NCI-H2029 treated with DMSO at 0.1 percent for 48 hours (cell line): ENCODE measurements at regions not wholly inside any gene's neighbourhood (a gene's known extent, or its start where the extent isn't known, plus 50 kb on each side); places are given as distances from the start of the nearest gene placed in this dataset.
"Not testable (repeated sequence)": the region's sequence is repeated elsewhere in the genome, so short reads cannot be mapped to it uniquely, and the experiment has no call there.

Source experiments
- DNase-seq: peaks from one replicate; lab custom pipeline; 2025; lab: John Stamatoyannopoulos, UW

DNA sequence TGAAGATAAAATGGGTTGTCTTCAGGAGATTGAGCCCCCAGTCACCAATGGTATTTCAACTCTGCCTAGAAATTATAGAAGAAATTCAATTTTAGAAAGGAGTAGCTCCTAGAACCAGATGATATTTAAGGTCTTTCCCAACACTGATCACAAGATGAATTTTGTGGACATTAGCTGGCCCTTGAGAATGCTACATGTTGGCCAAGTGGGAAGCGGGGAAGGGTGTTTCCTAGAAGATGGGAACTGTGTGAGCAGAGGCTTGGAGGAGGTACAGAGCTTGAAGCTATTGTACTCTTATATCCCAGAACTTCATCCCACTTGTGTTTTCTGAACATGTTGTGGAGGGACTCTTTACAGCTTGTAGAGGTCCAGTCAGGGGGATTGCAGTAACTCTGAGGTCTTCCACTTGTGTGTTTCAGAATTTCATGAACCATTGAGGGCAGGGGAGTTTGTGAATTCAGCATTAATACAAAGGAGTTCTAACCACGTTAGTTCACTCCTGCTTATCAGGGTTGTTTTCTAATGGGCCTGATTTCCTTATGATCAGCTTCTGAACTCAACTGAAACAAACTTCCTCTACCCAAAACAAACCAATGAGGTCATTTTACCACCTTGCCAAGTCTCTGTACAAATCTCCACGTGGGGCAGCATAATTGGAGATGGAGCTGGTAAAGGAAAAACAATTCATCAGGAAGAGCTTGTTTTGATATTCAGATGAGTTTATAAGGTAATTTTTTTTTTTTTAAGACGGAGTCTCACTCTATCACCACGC, 152.6 kb upstream of the TPM1 start:
- DNase-seq, result no peak

DNA sequence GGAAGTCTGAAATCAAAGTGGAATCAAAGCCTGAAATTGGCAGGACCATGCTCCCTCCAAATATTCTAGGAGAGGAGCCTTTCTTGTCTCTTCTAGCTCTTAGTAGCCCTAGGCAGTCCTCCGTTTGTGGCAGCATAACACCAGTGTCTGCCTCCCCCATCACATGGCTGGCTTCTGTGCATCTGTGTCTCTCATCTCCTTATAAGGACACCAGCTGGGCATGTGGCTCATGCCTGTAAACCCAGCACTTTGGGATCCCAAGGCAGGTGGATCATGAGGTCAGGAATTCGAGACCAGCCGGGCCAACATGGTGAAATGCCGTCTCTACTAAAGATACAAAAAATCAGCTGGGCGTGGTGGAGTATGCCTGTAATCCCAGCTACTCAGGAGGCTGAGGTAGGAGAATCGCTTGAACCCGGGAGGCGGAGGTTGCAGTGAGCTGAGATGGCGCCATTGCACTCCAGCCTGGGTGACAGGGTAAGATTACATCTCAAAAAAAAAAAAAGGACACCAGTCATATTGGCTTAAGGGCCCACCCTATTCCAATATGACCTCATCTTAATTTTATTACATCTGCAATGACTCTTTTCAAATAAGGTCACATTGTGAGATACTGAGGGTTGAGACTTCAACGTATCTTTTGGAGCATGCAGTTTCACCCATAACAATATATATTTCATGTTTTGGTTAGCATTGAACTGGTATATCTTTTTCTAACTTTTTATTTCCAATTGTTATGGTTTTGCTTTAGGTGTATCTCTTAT, 148.0 kb upstream of the TPM1 start:
- no peak for DNase-seq

DNA sequence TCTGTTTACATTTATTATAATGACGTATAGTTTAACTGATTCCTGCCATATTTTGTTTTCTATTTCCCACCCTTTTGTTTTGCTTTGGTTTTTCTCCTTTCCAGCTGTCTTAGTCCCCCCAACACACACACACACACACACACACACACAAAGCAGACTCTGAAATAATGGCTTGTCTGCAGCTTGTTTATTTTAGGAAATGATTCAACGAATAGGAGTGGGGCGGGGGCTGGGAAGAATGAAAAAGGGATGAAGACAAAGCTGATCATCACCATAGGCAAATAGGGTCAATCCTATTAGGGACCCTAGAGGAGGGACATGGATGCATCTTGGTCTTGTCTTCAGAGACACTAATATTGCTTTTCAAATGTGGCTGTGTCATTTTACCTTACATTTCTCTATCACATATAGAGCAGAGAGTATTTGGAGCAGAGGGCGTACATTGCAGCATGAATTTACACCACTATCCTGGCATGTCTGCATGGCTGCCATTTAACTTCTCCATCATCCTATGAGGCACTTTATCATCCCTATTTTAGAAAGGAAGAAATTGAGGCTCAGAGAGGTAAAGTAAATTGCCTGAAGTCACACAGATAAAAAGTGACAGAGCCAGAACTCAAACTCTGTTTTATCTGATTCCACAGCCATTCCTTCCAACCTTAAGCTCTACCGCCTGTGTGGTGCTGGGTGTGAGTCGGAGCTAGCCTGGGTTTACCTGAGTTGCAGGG, 147.2 kb upstream of the TPM1 start:
- DNase-seq, result no peak

DNA sequence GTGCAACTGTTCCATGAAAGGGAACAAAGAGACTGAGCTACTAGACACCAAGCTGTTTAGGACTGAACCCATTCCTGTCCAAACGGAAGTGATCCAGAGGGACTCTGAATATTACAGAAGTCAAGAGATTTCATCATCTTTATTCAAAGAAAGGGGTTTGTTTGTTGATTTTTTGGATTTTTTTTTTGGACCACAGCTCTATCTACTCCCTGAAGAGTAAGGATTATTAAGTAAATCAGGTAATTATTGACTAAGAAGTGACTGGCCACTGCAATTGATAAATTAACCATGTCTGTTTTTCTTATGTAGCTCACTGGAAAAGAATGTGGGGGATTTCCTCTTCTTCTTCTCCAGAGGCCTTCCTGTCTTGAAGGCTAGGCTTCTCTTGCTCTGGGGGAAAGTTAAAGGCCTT, 146.6 kb upstream of the TPM1 start:
- no peak for DNase-seq

DNA sequence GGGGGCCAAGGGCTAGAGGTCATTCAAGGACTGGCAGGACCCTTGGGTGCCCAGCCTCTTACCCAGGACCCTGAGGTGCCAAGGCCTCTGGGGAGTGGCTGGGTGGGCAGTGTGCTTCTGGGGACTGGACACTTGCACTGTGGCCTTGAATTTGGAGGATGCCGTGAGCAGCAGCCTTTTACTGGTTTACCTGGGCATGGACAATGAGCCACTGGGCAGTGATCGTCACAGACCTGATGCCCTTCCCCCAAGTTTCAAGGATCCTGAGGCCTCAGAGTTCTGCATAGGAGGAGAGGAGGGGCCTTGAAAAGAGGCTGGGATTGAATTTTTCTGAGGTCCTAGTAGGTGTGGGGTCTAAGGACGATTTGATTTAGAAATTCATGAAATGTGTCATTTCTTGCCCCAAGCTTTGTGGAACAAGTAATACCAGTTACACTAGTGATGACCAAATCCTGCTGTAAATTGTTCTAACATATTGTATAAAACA, 146.1 kb upstream of the TPM1 start:
- no peak for DNase-seq

DNA sequence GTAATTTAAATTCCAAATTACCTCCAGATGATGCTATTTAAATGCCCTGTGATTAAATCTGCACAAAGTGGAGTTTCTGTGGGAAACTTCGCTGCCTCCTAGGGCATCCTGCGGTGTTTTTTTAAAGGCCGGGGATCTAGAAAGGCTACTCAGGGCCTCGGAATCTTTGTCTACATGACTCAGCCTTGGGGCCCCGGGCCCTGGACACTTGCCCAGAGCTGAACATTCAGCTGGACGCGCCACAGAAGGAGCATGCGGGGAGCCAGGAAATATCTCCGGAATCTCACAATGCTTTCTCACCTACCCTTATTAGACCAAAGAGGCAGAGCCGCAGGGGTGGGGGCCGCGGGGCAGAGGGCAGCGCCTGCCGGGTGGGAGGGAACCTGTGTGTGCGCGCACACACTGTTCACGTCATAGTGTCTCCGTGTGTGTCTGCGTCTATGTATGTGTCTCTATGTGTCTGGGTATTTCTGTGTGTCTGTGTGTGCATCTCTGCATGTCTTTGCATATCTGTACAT, 145.5 kb upstream of the TPM1 start:
- no peak for DNase-seq

DNA sequence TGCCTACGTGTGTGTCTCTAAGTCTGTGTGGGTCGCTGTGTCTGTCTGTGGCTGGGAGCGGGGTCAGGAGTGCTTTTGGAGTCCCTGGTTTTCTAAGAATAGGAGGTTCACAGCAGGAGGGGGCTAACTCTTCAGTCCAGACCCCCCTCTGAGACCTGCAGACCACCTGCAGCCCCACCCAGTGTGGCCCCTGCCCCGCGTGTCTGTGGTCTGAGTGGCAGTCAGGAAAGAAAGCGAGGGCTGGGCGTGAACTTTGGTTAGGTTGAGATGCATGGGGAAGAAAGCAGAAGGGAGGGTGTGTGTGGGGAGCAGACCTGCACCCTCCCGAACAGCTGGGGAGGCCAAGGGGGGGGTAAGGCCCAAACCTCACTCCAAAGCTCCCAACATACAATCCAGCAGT, 144.9 kb upstream of the TPM1 start:
- no peak for DNase-seq

DNA sequence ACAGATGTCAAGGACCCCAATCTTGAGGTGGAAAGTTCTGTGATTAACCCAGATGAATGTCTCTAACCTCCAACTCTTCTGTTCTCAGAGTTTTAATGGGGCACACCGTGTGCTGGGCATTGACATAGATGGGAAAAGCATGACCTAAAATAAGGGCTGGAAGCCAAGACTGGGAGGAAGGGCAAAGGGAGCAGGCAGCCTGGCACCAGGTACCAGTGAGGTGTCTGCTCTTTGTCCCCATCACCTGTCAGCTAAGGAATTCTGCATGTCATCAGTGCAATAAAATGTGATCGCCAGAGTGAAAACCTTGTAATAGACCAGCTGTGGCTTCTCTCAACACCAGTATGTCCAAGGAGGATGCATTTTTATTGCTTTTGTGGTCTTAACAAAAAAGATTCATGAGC, 143.5 kb upstream of the TPM1 start:
- DNase-seq, result no peak

DNA sequence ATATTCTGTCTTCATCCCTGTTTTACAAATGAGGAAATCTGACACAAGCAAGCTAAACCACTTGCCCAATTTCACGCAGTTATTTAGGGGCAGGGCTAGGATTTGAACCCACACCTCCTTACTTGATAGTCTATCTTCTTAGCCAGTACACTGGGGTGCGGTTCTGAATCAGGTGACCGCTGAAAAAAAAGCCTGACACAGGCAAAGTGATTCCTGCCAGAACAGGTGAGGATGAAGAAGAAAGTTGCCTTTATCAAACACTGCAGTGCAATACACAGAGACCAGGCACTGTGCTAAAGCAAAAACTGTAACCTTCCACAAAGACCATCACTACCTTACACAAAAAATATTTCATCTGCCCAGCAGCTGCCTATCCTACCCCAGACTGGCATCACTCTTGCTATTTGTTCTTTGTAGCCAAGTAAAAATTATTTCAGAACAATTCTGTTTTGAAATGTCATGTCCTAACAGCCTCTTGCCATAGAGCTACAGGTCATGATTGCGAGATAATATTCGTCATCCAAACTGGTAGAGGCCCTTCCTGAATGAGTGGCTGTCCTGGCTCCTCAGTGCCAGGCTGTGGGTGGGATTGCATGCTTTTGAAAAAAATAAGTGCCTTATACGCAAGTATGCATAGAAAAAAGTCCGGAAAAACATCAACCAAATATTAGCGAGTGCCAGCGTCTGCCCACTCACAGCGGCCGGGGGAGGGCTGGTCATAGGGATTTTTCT, 142.3 kb upstream of the TPM1 start:
- no peak for DNase-seq

DNA sequence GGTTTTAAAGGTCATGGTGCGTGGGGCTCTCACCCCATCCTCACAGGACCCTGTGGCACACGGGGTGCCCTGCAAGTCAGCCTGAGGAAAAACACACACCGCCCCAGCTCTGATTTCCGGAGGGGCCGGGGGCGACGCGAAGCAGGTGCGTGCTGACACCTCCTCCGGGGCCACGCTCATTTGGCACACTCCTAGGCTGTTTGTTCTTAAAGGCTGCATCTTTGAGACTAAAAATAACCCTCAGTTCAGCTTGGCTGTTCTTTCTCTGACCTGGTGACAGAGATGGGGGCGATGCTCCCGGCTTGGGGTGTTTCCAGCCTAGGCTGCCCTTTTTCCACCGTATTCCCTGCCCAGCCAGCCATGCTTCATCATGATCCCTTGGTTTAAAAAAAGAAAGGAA, 141.5 kb upstream of the TPM1 start:
- DNase-seq, result no peak

DNA sequence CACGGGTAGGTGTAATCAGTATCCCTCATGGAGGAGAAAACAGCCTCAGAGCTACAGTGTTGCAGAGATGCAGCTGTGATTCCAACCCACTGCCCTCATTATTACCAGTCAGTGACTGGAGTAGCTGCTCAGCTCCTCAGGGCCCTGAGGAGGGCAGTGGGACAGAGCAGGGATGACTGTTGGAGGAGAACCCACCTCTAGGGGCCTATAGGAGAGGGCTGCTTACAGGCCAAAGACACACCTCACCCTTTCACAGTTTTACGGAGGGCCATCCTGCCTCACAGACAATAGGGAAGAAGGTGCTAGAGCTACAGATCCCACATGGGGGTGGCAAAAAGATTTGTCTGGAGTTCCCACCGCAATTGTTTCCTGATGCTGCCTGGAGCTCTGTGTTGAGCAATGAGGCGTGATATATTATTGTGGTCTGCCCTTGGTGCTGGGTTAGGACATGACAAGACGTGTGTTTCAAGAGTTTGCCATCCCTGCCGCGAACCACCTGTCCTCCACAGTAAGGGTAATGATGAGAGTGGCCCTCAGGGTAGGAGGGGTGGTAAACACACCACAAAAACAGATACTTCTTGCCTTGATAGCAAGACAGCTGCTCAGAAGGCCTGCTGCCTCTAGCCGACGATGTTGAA, 140.5 kb upstream of the TPM1 start:
- no peak for DNase-seq

DNA sequence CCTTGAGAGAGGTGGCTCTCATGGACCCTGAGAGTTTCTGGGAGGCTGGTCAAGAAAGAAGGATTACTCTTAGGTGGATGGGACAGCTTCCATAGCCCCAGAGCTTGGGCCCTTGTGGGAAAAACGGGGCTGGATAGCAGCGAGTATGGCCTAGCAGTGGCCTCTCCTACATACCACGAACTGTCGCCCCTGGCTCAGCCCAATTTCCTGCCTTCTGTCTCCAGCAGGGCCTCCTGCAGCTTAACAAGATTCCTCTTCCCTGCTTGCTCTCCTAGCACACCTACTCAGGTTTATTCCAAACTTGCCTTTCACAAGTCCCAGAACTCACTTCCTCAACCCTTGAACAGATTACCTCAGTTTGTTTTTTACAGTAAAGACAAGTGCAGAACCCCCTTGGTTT, 139.7 kb upstream of the TPM1 start:
- DNase-seq, result no peak

DNA sequence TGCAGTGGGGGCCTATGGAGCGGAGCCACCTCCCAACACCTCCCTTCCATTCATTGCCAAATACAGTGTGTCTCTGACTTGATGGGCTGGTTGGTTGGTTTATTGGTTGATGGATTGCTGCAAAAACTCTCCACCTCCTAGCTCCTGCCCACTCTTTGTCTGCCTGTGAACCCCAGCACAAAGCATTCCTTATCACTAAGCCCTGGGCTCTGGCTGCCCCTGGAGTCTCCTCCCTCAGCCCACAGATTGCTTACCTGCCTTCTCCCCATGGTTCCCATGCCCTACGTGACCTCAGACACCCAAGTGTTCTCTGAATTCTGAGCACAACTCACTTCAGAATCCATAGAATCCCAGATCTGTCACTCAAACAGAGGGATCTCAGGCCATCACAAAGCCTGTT, 139.1 kb upstream of the TPM1 start:
- DNase-seq, result no peak

DNA sequence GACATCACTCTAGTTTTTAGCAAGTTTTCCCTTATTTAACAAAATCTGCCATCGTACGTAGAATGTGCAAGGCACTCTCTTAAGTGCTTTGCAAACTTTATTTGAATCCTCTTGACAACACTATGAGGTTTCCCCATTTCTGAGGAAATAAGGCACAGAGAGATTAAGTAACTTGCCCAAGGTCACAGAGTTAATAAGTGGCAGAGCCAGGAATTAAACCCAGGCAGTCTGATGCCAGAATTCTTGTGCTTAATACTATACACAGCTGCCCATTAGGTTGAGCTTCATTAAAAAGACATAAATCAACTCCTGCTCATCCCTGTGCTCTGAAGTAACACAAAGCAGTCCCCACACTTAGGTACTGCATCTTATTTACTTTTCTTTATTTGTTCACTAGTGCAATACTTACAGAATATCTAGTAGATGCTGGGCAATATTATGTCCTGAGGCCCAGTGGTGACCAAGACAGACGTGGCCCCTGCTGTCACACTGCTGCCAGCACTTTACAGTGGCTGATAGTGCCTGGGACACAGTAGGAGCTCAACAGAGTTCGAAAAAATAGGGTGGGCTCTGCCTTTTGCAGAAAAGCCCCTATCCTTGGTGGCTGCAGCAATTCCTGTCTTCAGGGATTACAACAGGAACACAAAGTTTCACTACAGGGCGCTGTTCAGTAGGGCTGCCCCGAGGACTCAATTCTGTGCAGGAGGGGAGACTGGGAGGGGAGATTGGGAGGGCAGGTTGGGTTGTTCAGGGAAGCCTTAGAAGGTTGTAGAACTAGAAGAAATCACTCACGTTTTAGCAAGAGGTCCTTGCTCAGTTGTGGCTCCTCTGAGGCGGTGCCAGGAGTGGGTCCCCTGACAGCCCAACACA, 138.3 kb upstream of the TPM1 start:
- DNase-seq, result no peak

DNA sequence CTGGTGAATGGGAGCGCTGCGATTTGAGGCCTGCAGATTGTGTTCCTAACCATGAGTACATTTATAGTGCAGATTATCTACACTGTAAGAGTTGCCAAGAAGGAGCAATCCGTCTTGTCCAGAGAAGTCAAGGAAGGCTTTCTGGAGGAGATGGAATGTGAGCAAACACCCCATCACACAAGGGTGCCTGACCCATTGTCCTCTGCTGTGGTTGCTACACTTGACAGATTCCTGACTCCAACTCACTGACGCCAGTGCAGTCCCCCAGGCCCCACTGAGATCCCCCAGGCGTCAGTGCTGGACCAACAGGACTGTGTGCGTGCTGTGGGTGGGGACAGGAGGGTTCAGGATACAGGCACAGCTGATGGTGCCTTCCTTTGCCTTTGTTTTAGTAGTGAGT, 135.9 kb upstream of the TPM1 start:
- DNase-seq, result no peak

DNA sequence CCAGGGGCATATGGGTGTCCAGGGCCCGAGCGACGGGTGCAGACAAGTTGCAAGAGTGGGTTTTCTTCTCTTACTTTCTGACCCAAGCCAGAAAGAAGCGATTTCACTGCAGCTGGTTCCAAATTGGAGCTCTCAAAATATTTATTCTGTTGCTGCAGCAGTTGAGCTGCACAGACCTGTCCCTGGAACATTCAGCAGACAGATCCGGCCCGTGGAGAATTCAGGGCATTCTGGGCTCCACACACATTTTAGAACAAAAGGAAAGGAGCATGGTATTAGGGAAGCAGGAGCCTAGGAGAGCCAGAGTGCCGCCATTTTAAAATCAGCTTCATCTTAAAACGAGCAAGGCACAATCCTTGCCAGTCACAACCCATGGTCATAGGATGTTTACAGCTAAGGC, 135.3 kb upstream of the TPM1 start:
- DNase-seq, result no peak

DNA sequence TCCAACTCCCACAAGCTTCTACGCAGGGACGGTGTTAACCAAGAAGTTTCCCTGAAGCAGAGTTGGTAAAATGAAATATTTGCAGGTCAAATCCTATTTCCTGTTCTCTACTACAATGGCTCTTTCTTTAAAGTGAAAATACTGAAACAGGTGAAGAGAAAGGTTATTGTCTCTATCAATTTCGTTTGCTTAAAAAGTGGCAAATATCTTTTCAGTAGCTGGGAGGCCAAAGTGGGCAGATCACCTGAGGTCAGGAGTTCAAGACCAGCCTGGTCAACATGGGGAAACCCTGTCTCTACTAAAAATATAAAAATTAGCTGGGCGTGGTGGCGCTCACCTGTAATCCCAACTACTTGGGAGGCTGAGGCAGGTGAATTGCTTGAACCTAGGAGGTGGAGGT, 134.2 kb upstream of the TPM1 start:
- not testable (repeated sequence) for DNase-seq

DNA sequence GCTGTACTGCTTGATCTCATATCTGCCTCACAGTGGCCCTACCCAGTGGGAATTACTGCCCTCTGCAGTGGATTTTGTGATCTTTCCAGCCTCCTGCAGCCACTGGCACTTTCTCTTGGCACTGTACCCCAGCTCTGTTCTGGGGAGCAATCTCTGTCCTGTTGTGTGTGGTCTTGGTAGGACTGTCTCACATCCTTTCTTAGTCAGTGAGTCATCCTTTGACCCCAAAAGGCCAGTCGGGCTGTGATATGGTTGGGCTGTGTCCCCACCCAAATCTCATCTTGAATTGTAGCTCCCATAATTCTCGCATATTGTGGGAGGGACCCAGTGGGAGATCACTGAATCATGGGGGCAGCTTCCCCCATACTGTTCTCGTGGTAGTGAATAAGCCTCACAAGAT, 133.3 kb upstream of the TPM1 start:
- no peak for DNase-seq

DNA sequence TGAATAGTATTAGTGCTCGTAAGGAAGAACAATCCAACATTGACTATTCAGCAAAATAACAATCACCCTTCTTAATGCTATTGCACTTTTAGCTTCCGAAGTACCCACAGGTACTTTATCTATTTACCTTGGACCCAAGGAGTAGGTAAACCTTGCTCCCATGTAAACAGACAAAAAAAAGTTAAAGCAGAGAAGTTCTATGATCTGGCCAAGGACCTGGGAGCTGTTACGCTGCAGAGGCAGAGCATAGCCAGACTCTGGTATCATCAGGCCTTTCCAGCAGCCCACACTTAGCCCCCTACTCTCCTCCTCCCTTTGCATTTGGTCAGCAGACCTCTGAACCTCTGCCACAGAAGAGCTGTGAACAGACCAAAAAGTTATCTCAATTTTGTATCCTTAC, 130.3 kb upstream of the TPM1 start:
- DNase-seq, result no peak

DNA sequence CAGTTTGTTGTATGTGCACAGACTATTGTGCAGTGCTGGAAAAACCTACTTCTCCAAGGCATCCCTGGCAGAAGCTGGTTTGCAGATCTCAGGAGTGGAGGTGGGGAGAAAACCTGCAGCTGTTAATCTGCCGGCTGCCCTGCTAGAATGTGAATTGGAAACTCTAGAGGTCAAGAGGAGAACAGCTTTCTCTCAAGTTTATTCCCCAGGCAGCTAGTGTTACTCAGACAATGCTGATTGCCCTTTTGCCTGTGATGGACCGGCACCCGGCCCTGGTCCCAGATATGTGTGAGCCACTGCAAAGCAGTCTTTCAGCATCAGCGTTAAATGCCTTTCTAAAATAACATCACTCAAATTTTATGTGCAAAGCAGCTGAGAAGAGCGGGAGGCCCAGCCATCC, 129.7 kb upstream of the TPM1 start:
- no peak for DNase-seq

DNA sequence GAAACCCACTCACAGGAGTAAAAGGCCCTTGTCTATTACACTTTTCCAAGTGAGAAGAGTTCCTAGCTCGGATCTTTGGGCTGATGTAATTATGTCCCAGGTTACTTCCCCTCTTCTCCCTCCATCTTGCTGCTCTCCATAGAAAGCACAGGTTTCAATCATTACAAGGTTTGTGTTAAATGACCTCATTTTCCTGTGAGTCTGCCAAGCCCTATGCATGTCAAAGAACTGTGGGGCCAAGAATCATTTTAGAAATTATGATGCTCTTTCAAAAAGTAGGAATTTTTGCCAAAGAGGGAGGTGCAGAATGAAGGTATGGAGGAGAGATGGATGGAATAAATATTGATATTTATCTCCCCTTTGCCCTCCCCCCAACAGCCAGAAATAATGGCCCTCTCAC, 129.3 kb upstream of the TPM1 start:
- no peak for DNase-seq
